HG02763 (cell line): ENCODE measurements at regions not wholly inside any gene's neighbourhood (a gene's known extent, or its start where the extent isn't known, plus 50 kb on each side); places are given as distances from the start of the nearest gene placed in this dataset.

Experiments
- ATAC-seq: cut with Tn5 transposase; IDR thresholded peaks from one replicate; pipeline ENCODE4 v1.9.1; 2021; ENCODE audit warnings: mild to moderate bottlenecking, moderate library complexity; ENCODE audit not compliant: unreplicated experiment

DNA sequence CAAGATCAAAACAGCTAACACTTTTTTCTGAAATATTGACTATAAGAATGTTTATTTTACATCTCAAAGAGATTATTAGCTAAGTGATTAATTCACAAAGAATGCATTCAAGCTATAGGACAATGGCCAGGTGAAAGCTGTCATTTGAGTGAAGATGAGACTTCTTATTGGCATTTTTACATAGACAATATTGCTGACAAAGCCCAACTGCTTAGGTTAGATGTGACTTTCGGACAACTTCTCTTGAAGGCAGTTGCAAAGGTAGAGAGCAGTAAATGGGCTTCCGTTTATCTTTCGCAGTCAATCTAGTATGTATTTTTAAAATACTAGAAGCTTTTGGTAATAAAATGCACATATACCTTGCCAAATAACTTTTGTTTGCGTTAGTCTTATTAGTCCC lies 1041.3 kb downstream of the AMY1C start:
- ATAC-seq: no peak

DNA sequence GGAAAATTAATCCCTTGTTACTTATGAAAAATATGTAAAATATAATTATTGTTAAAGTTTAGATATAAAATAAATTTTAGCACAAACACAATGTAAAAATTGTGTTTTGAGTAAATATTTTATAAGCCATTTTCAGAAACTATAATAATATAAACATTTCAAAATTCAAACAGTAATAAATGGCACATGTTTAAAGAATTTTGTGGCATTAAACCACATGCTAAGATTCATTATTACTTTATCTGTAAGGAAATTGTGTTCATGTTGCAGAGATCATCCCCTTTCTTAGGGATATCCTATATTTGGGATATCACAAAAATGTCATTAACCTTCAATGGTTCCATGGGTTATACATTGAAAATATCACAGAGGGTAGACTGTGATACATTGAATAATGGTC lies 1044.3 kb downstream of the AMY1C start:
- no peak for ATAC-seq

DNA sequence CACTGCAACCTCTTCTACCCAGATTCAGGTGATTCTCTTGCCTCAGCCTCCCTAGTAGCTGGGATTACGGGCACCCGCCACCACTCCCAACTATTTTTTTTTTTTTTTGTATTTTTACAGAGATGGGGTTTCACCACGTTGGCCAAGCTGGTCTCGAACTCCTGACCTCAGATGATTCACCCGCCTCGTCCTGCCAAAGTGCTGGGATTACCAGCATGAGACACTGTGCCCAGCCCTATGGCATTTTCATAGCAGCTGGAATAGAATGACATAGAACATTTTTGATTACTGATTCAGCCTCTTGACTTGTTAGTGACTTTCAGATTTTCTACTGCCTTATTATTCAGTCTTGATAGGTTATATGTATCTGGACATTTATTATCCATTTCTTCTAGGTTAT lies 1046.2 kb downstream of the AMY1C start:
- no peak for ATAC-seq

DNA sequence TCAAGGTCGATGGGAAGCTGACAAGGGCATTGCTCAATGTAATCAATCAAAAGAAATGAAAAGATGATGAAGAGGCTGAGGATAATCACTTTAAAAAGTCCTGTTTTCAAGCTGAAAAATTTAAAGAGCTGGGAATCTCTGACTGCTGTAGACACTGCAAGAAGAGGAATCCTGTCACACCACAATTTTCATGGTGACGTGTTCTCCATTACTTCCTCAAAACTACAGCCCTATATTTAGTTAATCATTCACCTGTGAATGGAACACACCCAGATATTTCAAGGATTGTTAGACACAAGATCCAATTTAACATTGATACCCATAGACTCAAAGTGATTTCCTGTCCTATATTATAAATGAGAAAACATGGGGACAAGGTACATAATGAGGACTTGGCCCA lies 1048.3 kb downstream of the AMY1C start:
- no peak for ATAC-seq

DNA sequence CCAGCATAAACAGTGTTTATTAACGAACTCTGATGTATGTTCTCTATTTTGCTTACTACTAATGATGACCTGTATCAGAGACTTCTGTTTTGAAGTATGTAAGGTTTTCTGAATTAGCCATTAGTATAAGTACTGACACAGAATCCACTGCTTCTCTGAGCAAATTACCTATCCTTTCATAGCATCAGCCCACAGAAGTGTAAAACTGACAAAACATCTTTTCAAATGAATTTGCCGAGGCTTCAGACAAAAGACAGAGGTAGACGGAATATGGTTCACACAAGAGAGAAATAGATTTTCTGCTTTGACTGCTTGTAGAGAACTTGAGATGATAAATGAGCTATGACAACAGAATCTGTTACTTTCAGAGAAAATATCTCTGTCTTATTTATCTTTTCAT lies 1051.6 kb downstream of the AMY1C start:
- ATAC-seq: no peak

DNA sequence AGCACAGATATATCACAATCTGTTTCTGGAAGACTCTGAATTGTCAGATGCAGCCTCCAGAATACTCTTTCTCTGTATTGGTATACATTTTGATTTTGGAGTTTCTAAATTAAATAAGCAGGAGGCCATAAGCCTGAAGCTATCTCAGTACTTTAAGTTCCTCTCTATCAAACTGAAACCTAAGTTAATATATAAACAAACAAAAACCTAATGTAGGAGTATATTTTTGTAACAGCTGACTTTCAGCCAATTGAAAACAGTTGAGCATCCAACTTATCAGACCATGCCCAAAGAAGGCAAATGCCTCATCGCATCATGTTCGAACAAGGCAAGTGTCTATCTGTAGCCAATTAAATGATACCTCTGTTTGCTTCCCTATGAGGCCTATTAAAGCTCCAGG lies 1054.4 kb downstream of the AMY1C start:
- no peak for ATAC-seq

DNA sequence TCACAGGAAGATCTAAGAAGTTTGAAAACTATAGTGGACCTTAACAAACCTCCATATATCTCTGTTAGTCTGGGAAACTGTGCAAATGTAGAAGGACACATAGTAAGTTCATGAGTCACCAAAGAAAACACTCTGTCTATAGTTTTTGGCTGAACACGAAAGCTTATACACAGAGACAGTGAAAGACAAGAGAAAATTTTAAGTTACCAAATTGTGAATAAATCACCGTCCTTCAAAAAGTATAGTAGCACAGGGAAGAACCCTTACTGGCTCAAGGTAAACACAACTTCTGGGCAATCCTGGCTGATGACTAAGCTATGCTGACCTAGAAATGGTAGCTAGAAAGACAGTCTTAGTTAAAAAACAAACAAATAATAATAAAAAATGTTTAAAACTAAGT lies 1057.9 kb downstream of the AMY1C start:
- ATAC-seq: no peak

DNA sequence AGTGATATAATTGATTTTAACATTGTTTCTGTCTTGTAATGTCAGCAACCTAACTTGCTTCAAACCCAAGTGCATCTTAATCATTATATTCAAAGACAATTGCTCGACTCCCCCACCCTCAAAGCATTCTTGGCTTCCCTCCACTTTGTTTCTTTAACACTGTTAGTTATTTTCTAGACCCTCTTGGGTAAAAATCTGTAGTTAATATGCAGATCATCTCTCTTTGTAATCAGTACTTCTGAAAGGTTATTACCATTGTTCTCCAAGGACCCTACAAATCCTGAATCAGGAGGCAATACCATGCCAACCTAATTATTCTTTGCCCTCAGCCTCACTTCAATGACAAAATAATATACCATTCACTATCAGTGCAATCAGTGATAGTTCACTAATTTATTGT lies 1075.7 kb downstream of the AMY1C start:
- ATAC-seq: no peak

DNA sequence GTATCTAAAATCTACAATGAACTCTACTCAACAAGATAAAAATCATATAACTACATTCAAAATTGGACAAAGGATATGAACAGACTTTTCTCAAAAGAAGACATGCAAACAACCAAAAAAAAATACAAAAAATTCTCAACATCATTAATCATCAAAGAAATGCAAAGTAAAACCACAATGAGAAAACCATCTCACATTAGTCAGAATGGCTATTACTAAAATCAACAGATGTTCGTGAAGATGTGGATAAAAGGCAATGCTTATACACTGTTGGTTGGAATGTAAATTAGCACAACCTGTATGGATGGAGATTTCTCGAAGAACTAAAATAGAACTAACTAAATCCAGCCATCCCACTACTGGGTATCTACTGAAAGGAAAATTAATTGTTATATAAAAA lies 1080.8 kb downstream of the AMY1C start:
- no peak for ATAC-seq

DNA sequence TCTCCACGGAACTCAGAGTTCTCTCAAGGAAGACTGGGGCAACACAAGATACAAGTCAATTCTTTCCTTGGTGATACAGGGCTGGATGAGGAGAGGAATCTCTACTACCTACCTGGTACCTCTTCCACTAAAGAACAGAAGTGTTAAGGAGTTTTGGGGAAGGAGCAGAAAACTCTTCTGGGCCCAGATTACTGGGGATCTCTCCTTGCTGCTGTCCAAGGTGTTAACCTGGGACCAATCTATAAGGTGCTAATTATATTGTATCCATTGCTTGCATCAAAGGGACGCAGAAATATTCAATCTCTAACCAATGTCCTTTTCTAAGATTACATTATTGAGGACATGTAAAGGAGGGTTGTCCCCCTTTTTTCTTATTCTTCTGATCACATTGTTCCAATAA lies 1102.5 kb downstream of the AMY1C start:
- ATAC-seq: no peak

DNA sequence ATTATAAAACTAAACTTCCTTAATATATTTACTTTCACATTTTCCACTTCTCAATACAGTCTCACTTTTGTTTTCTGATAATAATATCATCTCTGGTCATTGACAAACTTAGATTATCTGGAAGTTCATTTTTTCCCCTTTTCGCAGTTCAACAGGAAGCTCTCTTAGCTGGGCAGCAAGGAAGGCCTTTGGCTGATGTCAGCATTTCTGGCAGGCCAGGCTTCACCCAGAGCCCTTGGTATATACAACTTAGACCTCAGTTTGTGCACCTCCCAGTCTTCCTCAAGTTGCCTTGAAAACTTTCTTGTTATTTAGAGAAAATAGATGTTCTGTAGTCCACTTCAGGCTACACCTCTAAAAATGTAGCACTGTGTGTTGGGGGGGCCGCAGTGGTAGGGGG lies 1103.6 kb downstream of the AMY1C start:
- no peak for ATAC-seq

DNA sequence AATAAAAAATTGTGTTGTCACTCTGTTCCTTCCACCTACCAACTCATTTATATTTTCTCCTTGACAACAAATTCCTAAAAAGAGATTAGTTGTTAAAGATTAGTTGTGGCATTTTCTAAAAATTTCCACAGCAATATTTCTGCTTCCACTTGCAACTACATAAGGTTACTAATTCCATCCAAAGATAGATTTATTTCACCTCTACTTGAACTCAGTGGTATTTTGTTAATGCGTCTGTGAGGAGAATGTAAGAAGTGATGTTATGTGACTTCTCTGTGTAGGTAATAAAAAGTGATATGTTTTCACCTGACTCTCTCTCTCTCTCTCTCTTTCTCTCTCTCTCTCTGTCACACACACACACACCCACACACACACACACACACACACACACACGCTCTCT lies 1104.8 kb downstream of the AMY1C start:
- no peak for ATAC-seq

DNA sequence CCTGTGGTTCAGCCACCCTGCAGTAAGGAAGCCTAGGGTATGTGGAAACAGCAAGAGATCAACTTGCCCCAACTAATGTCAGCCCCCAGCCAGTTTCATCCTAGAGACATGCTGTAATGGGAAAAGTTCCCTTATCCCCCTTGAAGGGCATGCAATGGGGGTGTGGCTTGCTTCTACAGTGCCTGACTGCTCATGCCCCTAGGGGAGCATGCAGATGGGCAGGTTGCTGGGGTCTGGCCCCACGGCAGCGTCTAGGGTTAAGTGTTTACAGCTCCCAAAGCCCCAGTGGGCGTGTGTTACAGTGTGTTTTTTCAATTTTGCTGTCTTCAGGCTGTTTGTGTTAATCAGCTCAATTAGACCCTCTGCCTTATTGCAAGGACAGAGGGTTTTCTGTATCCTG lies 1105.9 kb downstream of the AMY1C start:
- no peak for ATAC-seq

DNA sequence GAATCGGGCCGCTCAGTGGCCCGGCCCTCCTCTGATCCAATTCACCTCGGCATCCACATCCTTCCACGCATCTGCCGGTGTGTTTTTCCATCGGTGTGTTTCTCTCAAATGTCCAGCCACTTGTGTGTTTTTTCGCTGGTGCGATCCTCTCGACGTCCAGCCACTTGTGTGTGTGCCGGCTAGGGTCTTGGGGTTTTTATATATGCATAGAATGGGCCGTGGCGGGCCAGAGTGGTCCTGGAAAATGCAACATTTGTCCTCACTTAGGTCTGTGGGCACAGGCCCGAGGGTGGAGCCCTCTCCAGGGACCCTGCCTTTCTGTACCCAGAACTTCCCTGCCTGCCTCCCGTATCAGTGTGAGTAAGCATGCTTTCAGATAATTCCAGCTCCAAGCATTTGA lies 1106.4 kb downstream of the AMY1C start:
- ATAC-seq: no peak

DNA sequence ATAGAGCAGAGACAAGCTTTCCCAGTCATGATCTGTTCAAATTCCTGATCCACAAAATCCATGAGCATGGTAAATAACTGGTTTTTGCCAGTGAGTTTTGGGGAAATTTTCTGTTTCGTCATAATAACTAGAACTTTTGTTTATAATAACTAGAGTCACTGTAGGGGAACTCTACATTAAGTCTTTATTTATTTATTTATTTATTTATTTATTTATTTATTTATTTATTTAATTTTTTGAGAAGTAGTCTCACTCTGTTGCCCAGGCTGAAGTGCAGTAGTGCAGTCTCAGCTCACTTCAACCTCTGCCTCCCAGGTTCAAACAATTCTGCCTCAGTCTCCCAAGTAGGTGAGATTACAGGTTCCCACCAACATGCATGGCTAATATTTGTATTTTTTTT lies 1106.8 kb downstream of the AMY1C start:
- ATAC-seq: no peak

DNA sequence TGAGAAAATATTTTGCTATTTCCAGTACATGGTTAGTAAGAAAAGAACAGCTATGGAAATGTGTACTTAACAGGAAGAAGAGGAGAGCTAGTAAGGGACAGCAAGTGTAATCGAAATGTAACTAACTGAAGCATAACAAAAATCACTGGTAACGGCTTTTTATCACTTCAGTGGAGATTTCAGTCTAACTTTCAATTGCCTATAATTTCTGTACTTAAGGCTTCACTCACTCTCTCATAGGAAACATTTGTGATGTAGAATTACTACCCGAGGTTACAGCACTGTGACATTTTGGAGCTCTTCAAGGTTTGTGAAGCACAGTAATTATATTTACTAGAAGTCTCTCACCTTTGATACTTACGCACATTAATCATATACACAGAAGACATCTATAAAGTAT lies 1119.1 kb downstream of the AMY1C start:
- no peak for ATAC-seq

DNA sequence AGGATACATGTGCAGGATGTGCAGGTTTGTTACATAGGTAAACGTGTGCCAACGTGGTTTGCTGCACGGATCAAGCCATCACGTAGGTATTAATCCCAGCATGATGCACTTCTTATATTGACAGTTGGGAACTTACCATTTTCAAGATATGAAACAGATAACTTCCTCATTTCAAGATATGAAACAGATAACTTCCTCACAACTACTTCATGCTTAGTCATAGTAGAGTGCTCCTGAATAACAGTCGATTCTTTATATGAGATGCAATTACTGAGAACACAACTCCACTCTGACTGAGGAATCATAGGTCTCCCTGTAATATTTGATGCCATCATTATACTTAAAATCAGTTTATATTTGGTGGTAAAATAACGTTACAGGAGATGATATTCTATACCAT lies 1124.3 kb downstream of the AMY1C start:
- no peak for ATAC-seq

DNA sequence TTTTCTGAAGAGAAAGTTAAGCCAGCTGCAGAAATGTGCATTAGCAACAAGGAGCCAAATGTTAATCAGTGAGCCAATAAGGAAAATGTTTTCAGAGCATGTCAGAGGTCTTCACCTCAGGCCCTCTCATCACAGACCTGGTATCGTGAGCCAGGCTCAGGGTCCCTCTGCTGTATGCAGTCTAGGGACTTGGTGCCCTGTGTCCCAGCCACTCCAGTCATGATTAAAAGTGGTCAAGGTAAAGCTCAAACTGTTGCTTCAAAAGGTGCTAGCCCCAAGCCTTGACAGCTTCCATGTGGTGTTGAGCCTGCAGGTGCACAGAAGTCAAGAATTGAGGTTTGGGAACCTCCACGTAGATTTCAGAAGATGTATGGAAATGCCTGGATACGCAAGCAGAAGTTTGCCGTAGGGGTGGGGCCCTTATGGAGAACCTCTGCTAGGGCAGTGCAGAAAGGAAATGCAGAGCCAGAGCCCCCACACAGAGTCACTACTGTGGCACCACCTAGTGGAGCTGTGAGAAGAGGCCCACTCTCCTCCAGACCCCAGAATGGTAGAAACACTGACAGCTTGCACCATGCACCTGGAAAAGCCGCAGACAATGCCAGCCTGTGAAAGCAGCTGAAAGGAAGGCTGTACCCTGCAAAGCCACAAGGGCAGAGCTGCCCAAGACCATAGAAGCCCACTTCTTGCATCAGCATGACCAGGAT lies 1128.7 kb downstream of the AMY1C start:
- ATAC-seq: no peak

DNA sequence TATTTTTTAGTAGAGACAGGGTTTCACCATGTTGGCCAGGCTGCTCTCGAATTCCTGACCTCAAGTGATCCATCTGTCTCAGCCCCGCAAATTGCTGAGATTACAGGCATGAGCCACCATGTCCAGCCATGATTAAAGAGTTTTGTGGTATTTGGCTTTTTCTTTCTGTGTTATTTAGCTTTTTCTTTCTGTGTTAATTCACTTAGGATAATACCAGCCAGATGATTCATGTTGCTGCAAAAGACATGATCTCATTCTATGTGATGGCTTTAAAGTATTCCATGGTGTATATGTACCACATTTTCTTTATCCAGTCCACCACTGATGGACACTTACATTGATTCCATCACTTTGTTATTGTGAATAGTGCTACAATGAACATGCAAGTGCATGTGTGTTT lies 1135.2 kb downstream of the AMY1C start:
- ATAC-seq: no peak

DNA sequence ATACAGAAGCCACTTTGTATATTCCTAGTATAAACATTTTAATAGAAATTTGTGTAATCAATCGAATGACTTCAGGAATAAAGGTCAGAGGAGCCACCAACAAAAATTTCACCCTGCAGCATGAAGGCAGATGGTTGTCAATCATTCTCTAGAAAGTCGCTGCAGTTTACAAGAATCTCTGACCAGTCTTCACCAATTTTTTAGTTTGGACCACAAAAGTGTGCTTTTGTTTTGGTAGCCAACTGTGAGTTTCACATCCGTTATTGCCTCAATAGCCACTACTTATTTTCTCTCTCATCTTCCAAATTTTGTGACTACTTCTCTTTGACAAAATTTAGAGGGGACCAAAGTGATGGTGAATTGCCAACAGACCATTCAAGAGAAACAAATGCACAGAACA lies 1155.6 kb downstream of the AMY1C start:
- no peak for ATAC-seq

DNA sequence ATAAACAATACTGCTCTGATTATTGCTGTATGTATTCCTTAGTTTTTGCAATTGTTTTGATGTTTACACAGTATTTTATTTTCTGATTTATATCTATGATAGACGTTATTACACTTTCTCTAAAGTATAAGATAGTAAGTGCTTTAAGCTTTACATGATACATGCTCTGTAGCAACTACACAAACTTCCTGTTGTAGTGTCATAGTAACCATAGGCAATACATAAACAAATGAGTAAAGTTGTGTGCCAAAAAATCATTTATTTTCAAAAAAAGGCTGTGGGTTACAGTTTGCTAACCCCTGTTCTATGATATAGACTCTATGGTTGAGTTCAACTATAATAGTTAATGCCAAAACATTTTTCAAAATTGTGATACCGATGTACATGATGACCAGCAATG lies 1156.4 kb downstream of the AMY1C start:
- no peak for ATAC-seq

DNA sequence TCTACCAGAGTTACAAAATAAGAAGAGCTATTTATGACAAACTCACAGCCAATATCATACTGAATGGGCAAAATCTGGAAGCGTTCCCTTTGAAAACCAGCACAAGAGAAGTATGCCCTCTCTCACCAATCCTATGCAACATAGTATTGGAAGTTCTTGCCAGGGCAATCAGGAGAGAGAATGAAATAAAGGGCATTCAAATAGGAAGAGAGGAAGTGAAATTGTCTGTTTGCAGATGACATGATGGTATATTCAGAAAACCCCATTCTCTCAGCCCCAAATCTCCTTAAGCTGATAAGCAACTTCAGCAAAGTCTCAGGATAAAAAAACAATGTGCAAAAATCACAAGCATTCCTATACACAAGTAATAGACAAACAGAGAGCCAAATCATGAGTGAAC lies 1169.5 kb downstream of the AMY1C start:
- no peak for ATAC-seq

DNA sequence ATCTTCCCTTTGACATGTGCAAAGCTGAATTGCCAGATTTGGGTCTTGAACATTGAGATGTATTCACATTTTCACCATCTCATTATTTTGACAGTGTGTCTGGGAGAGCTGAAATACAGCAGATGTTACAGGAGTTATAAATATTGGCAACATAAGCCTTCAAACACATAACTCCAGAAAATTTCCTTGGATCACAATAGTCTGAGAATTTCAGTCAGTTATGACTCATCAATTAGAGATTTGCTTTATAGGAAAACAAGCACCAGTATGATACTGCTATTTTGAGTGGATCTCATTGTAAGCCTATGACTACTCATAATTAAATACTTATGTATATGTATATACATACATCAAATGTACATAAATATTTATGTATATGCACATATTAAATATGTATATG lies 1171.8 kb downstream of the AMY1C start:
- ATAC-seq: no peak

DNA sequence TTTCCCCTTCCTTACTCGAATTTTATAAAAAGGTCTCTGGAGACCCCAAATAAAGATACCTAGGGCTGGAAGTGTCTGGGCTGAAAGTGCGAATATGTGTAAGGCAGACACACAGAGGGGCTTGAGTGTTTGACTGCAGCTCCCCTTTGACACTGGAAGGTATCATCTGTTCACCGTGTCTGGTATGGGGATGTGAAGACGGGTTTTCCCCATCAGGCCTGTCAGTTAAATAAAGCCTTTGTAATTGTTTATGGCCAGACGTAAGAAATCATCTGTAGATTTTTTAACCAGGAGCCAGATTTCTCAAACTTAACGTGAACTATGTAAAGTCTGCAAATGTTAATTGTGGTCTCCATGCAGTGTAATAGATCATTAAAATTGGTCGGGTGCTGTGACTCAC lies 1173.4 kb downstream of the AMY1C start:
- ATAC-seq: no peak
